T-cell (primary cell): ENCODE measurements at regions not wholly inside any gene's neighbourhood (a gene's known extent, or its start where the extent isn't known, plus 50 kb on each side); places are given as distances from the start of the nearest gene placed in this dataset.

Experiments used
- ATAC-seq, 4 experiments: fragments of 200-7000 bp in 3 of 4; fragments of 150-1000 bp in 1 of 4; cut with Tn5 transposase; replicated peaks in 1 of 4; 1 replicate in 3 of 4; 2 replicates in 1 of 4; pipeline ENCODE4 v1.10.0; 2021; ENCODE audit warnings: moderate library complexity in 3 of 4, mild to moderate bottlenecking in 2 of 4, moderate number of reproducible peaks in 1 of 4
- CTCF ChIA-PET, 2 donors: fragments of 300-600 bp; sonication (Branson Sonifier 250); formaldehyde crosslinking; loops; one replicate each; lab custom pipeline; 2022; ENCODE audit warnings: antibody characterized with exemption in 2 of 2; lab: Charles Lee
- POLR2A ChIA-PET, 2 donors: fragments of 300-600 bp; sonication (Branson Sonifier 250); formaldehyde crosslinking; loops; one replicate each; lab custom pipeline; 2022; ENCODE audit warnings: antibody characterized with exemption in 2 of 2; lab: Charles Lee
- DNase-seq, 35 experiments: peaks; one replicate each; pipeline versions ENCODE4 v3.0.0 to v3.0.0-alpha.2; 2013 to 2023
- H3K27ac ChIP-seq: one replicate; pipeline ENCODE4 v1.5.1; 2013; ENCODE audit warnings: low read length
- H3K27me3 ChIP-seq, 2 experiments: replicated peaks in 1 of 2; 1 replicate in 1 of 2; 2 replicates in 1 of 2; pipeline versions ENCODE4 v1.6.1 to v1.7.0; 2013; ENCODE audit warnings: low read length in 1 of 2, mixed read lengths in 1 of 2; ENCODE audit not compliant: control insufficient read depth in 2 of 2, insufficient read depth in 2 of 2; ENCODE audit errors: extremely low read depth in 1 of 2
- H3K36me3 ChIP-seq, 2 donors: 1 replicate in 1 of 2; 2 replicates in 1 of 2; pipeline versions ENCODE4 v1.6.1 to v1.7.0; 2013; ENCODE audit warnings: low read length in 1 of 2; ENCODE audit not compliant: control insufficient read depth in 2 of 2, insufficient read depth in 1 of 2; ENCODE audit errors: extremely low read depth in 1 of 2
- H3K4me1 ChIP-seq, 2 experiments: 1 replicate in 1 of 2; 2 replicates in 1 of 2; pipeline versions ENCODE4 v1.6.1 to v1.7.0; 2013; ENCODE audit warnings: low read length in 2 of 2, mixed read lengths in 1 of 2; ENCODE audit not compliant: insufficient read depth in 2 of 2, control insufficient read depth in 1 of 2; ENCODE audit errors: extremely low read depth in 1 of 2
- H3K4me3 ChIP-seq, 2 donors: 1 replicate in 1 of 2; 2 replicates in 1 of 2; pipeline versions ENCODE4 v1.5.1 to v1.7.0; 2013; ENCODE audit warnings: mild to moderate bottlenecking in 2 of 2, low read length in 1 of 2, moderate library complexity in 1 of 2; ENCODE audit not compliant: control insufficient read depth in 1 of 2; ENCODE audit errors: extremely low read depth in 1 of 2
- H3K9me3 ChIP-seq: 2 replicates; pipeline ENCODE4 v1.7.0; 2013
- H3K27ac Mint-ChIP-seq, 2 donors: one replicate each; pipeline ENCODE4 v1.8.0; 2020 to 2021; ENCODE audit warnings: mild to moderate bottlenecking in 2 of 2, mixed read lengths in 2 of 2
- H3K27me3 Mint-ChIP-seq, 2 donors: one replicate each; pipeline ENCODE4 v1.8.0; 2021 to 2022; ENCODE audit warnings: mixed read lengths in 2 of 2
- H3K36me3 Mint-ChIP-seq: one replicate; pipeline ENCODE4 v1.8.0; 2021; ENCODE audit warnings: mixed read lengths
- H3K4me1 Mint-ChIP-seq, 3 donors: one replicate each; pipeline ENCODE4 v1.8.0; 2020 to 2022; ENCODE audit warnings: mixed read lengths in 3 of 3, mild to moderate bottlenecking in 1 of 3
- H3K4me3 Mint-ChIP-seq, 3 donors: one replicate each; pipeline ENCODE4 v1.8.0; 2020 to 2022; ENCODE audit warnings: mild to moderate bottlenecking in 3 of 3, mixed read lengths in 3 of 3, moderate library complexity in 3 of 3
- H3K9me3 Mint-ChIP-seq, 3 donors: one replicate each; pipeline ENCODE4 v1.8.0; 2020 to 2022; ENCODE audit warnings: mixed read lengths in 3 of 3
- WGBS: methylation state at CpG from one replicate; pipeline ENCODE4 v1.1.5; 2013; ENCODE audit warnings: missing lambda C conversion rate; ENCODE audit not compliant: insufficient coverage; 5-methylcytosine and 5-hydroxymethylcytosine counted together

DNA sequence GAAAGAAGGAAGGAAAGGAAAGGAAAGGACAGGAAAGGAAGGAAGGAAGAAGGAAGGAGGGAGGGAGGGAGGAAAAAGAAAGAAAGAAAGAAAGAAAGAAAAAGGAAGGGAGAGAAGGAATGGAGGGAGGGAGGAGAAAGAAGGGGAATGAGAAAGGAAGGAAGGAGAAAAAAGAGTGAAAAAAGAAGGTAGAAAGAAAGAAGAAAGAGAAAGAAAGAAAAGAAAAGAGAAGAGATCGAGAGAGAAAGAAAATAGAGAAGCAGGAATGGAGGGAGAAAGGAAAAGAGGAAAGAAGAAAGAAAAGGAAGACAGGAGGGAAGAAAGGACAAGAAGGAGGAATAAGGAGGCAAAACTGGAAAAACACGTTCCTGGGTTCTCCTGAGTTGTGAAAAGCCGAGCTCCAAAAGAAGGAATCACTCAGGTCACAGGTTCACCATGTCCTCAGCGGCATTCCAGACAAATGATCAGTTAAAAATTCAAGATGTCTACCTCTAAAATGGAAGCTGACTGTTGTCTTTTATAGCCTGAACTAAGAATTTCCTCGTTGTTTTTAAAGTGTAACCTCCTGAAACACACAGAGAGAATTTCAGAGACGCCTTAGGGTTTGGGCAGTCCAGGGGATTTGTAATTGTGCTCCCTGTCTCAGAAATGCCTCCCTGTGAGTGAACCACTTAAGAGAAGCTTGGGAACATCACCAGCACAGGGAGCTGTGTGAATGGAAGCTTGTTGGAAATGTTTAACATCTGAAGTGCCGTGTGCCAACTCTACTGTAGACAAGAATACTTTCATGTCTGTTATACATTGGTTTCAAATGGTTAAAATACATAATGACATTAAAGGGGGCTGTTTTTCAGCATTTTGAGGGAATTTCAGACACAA is 80.7 kb downstream of the INHBA start:
- Mint-ChIP-seq H3K27ac (no peak overlapping the region), H3K4me1 (no peaks in the 10 kb centered on the region), H3K36me3 (no peaks in the 10 kb centered on the region), H3K4me3 (no peak overlapping the region), H3K9me3 (peaks cover 5 to 17% (median 11%) of the 10 kb centered on the region in 3 donors), H3K27me3 (no peaks in the 10 kb centered on the region)
- H3K4me1 ChIP-seq: no peaks in the 10 kb centered on the region
- ATAC-seq (no peak), DNase-seq (no peak)
- H3K9me3 ChIP-seq: no peaks in the 10 kb centered on the region
- no peak overlapping the region for H3K4me3 ChIP-seq
- WGBS: 87% methylated on average over 3 of the region's 7 CpGs
- H3K27me3 ChIP-seq: no peaks in the 10 kb centered on the region
- ChIA-PET CTCF (no interaction called here), POLR2A (no interaction called here)
- H3K36me3 ChIP-seq: no peaks in the 10 kb centered on the region
- H3K27ac ChIP-seq: no peak overlapping the region

GRCh38 chr7:41617987-41618386 is 84.9 kb downstream of the INHBA start:
- no peaks in the 10 kb centered on the region for H3K27me3 Mint-ChIP-seq
- Histone ChIP-seq H3K36me3 (no peaks in the 10 kb centered on the region), H3K4me1 (no peaks in the 10 kb centered on the region), H3K9me3 (no peaks in the 10 kb centered on the region), H3K27me3 (no peaks in the 10 kb centered on the region), H3K4me3 (no peak overlapping the region), H3K27ac (no peak overlapping the region)
- ATAC-seq (no peak), DNase-seq (no peak)
- WGBS: no CpG with 5 or more reads among the region's 1 CpG
- H3K27ac Mint-ChIP-seq: no peak overlapping the region
- CTCF ChIA-PET: interaction anchor here in 1 of 2 donors (0.6 kb wide), 2 partner anchors 25 to 43 kb away, joined by 5 to 9 read pairs; no protein-coding TSS in a partner anchor
- H3K36me3 Mint-ChIP-seq: no peaks in the 10 kb centered on the region
- H3K9me3 Mint-ChIP-seq: peaks cover 7 to 11% (median 7%) of the 10 kb centered on the region in 3 donors
- H3K4me1 Mint-ChIP-seq: no peaks in the 10 kb centered on the region
- H3K4me3 Mint-ChIP-seq: no peak overlapping the region
- POLR2A ChIA-PET: no interaction called here

- POLR2A ChIA-PET: no interaction called here
- Mint-ChIP-seq H3K9me3 (peaks cover 0 to 10% (median 2%) of the 10 kb centered on the region in 3 donors), H3K27ac (no peak overlapping the region), H3K4me1 (no peaks in the 10 kb centered on the region), H3K27me3 (no peaks in the 10 kb centered on the region), H3K36me3 (no peaks in the 10 kb centered on the region), H3K4me3 (no peak overlapping the region)
- Histone ChIP-seq H3K4me1 (no peaks in the 10 kb centered on the region), H3K9me3 (no peaks in the 10 kb centered on the region), H3K4me3 (no peak overlapping the region), H3K27me3 (no peaks in the 10 kb centered on the region), H3K27ac (no peak overlapping the region), H3K36me3 (no peaks in the 10 kb centered on the region)
- ATAC-seq (no peak), DNase-seq (no peak)
- WGBS: no CpG with 5 or more reads among the region's 2 CpGs
- CTCF ChIA-PET: no interaction called here
Observed at GRCh38 chr7:41612798-41613197, 90.1 kb downstream of the INHBA start.

GRCh38 chr7:41612386-41612785 is 90.5 kb downstream of the INHBA start:
- Mint-ChIP-seq H3K27ac (no peak overlapping the region), H3K27me3 (no peaks in the 10 kb centered on the region), H3K4me3 (no peak overlapping the region), H3K4me1 (no peaks in the 10 kb centered on the region), H3K36me3 (no peaks in the 10 kb centered on the region), H3K9me3 (peaks cover 0 to 10% (median 2%) of the 10 kb centered on the region in 3 donors)
- Histone ChIP-seq H3K27ac (no peak overlapping the region), H3K9me3 (no peaks in the 10 kb centered on the region), H3K4me3 (no peak overlapping the region), H3K27me3 (no peaks in the 10 kb centered on the region), H3K36me3 (no peaks in the 10 kb centered on the region), H3K4me1 (no peaks in the 10 kb centered on the region)
- ChIA-PET POLR2A (interaction anchor here in 1 of 2 donors (0.6 kb wide), 1 partner anchor 1373 kb away, joined by 3 read pairs; no protein-coding TSS in a partner anchor), CTCF (no interaction called here)
- ATAC-seq: no peak
- WGBS: no CpG with 5 or more reads among the region's 4 CpGs
- DNase-seq: no peak

DNA sequence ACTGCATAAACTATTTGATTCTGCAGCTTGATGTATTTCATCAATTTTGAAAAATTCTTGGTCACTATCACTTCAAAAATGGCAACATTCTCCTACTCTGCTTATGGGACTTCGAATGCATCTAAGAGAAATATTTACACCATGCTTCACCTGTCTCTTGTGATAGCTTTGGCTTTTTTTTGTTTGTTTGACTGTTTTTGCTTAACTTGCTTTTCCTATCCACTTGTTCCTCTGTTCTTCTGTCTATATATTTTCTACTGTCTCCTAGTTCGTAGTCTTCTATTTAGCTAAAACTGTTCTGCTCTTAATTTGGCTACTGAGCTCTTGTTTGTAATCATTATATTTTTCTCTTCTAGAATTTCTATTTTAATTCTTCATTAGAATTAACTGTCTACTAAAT is 94.4 kb downstream of the INHBA start:
- no CpG with 5 or more reads among the region's 2 CpGs for WGBS
- POLR2A ChIA-PET: no interaction called here
- no peak for ATAC-seq

DNA sequence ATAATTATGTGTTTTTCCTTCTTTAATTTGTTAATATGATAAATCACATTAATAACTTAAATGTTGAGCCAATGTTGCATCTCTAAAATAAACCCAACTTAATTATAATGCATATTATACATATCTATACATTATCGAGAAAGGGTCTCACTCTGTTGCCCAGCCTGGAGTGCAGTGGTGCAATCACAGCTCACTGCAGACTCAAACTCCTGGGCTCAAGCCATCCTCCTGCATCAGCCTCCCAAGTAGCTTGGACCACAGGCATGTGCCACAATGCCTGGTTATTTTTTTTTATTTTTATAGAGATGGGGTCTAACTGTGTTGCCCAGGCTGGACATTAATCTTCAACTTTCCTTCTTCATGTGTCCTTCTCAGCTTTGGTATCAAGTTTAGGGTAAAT is 98.9 kb downstream of the INHBA start:
- no peak overlapping the region for H3K4me3 ChIP-seq
- ChIA-PET POLR2A (no interaction called here), CTCF (no interaction called here)
- ATAC-seq (no peak), DNase-seq (no peak)
- no peaks in the 10 kb centered on the region for H3K4me1 ChIP-seq
- no peaks in the 10 kb centered on the region for H3K27me3 ChIP-seq
- no peaks in the 10 kb centered on the region for H3K4me1 Mint-ChIP-seq
- no peaks in the 10 kb centered on the region for H3K36me3 ChIP-seq
- no peak overlapping the region for H3K27ac ChIP-seq
- no peaks in the 10 kb centered on the region for H3K9me3 ChIP-seq
- H3K27me3 Mint-ChIP-seq: no peaks in the 10 kb centered on the region
- no peaks in the 10 kb centered on the region for H3K36me3 Mint-ChIP-seq
- no peak overlapping the region for H3K4me3 Mint-ChIP-seq
- no peak overlapping the region for H3K27ac Mint-ChIP-seq
- no CpG with 5 or more reads among the region's 1 CpG for WGBS
- H3K9me3 Mint-ChIP-seq: peaks cover 0 to 6% (median 0%) of the 10 kb centered on the region in 3 donors

More for the DNA sequence above, 94.4 kb downstream of the INHBA start:
- H3K4me3 ChIP-seq: no peak overlapping the region
- Mint-ChIP-seq H3K4me1 (no peaks in the 10 kb centered on the region), H3K27ac (no peak overlapping the region), H3K27me3 (no peaks in the 10 kb centered on the region), H3K4me3 (no peak overlapping the region), H3K36me3 (no peaks in the 10 kb centered on the region), H3K9me3 (peaks cover 0 to 10% (median 2%) of the 10 kb centered on the region in 3 donors)
- H3K27ac ChIP-seq: no peak overlapping the region
- CTCF ChIA-PET: no interaction called here
- no peaks in the 10 kb centered on the region for H3K9me3 ChIP-seq
- no peak for DNase-seq
- H3K27me3 ChIP-seq: no peaks in the 10 kb centered on the region
- H3K36me3 ChIP-seq: no peaks in the 10 kb centered on the region
- no peaks in the 10 kb centered on the region for H3K4me1 ChIP-seq
